ENCODE measurements at regions not wholly inside any gene's neighbourhood (a gene's known extent, or its start where the extent isn't known, plus 50 kb on each side); places are given as distances from the start of the nearest gene placed in this dataset.

DNA sequence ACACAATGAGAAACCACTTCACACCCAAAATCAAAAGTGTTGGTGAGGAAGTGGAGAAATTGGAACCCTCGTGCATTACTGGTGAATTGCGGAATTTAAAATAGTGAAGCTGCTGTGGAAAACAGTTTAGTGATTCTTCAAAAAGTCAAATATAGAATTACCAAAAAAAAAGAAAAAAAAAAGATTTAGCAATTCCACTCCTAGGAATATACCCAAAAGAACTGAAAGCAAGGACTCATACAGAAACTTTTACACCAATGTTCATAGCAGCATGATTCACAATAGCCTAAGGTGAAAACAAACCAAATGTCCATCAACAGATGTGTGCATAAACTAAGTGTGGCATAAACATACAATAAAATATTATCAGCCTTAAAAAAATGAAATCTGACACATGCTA, 364.3 kb upstream of the FAM241A start:
- no peak for TF ChIP-seq POLR2A (IDR thresholded peaks at IDR 0.05)
- TF ChIP-seq, protein P1, sequence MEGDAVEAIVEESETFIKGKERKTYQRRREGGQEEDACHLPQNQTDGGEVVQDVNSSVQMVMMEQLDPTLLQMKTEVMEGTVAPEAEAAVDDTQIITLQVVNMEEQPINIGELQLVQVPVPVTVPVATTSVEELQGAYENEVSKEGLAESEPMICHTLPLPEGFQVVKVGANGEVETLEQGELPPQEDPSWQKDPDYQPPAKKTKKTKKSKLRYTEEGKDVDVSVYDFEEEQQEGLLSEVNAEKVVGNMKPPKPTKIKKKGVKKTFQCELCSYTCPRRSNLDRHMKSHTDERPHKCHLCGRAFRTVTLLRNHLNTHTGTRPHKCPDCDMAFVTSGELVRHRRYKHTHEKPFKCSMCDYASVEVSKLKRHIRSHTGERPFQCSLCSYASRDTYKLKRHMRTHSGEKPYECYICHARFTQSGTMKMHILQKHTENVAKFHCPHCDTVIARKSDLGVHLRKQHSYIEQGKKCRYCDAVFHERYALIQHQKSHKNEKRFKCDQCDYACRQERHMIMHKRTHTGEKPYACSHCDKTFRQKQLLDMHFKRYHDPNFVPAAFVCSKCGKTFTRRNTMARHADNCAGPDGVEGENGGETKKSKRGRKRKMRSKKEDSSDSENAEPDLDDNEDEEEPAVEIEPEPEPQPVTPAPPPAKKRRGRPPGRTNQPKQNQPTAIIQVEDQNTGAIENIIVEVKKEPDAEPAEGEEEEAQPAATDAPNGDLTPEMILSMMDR (IDR thresholded peaks at IDR 0.05), result no peak
